ENCODE measurements at regions not wholly inside any gene's neighbourhood (a gene's known extent, or its start where the extent isn't known, plus 50 kb on each side); places are given as distances from the start of the nearest gene placed in this dataset.

DNA sequence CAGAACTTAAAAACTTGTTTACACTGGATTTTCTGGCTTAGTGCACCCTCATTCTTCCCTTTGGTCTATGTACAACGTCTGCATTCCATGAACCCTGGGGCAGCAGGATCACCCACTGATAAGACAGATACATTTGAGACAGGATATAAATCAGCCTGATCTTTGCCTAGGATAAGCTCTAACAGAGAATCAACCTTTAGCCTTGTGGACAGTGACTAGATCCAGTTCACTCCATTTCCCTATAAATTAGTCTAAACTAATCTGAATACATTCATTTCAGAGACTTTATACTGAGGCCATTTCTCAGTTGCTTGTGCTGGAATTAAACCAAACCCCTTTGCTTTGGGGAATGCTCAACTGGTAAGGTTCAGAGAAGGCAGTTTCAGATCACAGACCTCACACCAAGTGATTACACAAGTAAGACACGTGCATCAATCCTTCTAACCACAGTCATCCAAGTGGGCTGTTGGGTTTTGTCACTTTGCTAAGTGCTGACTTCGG is 639.8 kb upstream of the FZD8 start:
- POLR2A ChIA-PET: no interaction called here
- Histone ChIP-seq H3K9me3 (ENCODE audit: control insufficient read depth in 1 of 2, insufficient read depth in 1 of 2, low read depth in 1 of 2, low read length in 2 of 2) (peaks cover 3 to 25% of the 10 kb centered on the region in 2 experiments; a peak in 2 of 4 replicates), H3K79me2 (ENCODE audit: insufficient read depth, low read length) (no peaks in the 10 kb centered on the region), H3K27ac (ENCODE audit: low read depth, low read length) (no peak overlapping the region), H3K4me3 (replicated peaks in 1 of 2; ENCODE audit: low read depth in 1 of 2, low read length in 2 of 2) (no peak overlapping the region), H3K9me2 (ENCODE audit: insufficient read depth) (no peaks in the 10 kb centered on the region), H3K27me3 (ENCODE audit: insufficient read depth, low read length) (no peaks in the 10 kb centered on the region), H3K36me3 (ENCODE audit: control insufficient read depth in 1 of 2, insufficient read depth in 2 of 2, low read length in 2 of 2) (no peaks in the 10 kb centered on the region), H3K4me2 (ENCODE audit: low read length) (no peak overlapping the region), H2AFZ (ENCODE audit: low read depth, low read length, poor library complexity, severe bottlenecking) (no peak overlapping the region), H3K4me1 (ENCODE audit: control insufficient read depth in 1 of 2, insufficient read depth in 2 of 2, low read length in 2 of 2) (no peaks in the 10 kb centered on the region), H4K20me1 (ENCODE audit: insufficient read depth) (no peaks in the 10 kb centered on the region), H3K9ac (ENCODE audit: low read length) (no peak overlapping the region)
- TF ChIP-seq SP1 (IDR thresholded peaks at IDR 0.05; ENCODE audit: low read depth): no peak
- no peak for TF ChIP-seq EGR1 (IDR thresholded peaks at IDR 0.05; ENCODE audit: low read depth)
- TF ChIP-seq POLR2AphosphoS5 (IDR thresholded peaks at IDR 0.05; ENCODE audit: low read depth, low read length): no peak
- TF ChIP-seq ZNF274 (IDR thresholded peaks at IDR 0.05; ENCODE audit: low read depth, low read length): no peak
- TF ChIP-seq TCF7L2 (IDR thresholded peaks at IDR 0.05; ENCODE audit: borderline replicate concordance, extremely low read depth, insufficient read depth, insufficient read length): no peak
- no peak for TF ChIP-seq CEBPB (IDR thresholded peaks at IDR 0.05; ENCODE audit: low read depth)
- no peak for TF ChIP-seq YY1 (IDR thresholded peaks at IDR 0.05; ENCODE audit: extremely low read depth, insufficient replicate concordance, low read depth, low read length)
- TF ChIP-seq ZBTB33 (IDR thresholded peaks at IDR 0.05; ENCODE audit: extremely low read depth, insufficient replicate concordance, low read length): no peak
- TF ChIP-seq EZH2 (IDR thresholded peaks at IDR 0.05): no peak
- no peak for TF ChIP-seq ELF1 (IDR thresholded peaks at IDR 0.05; ENCODE audit: borderline replicate concordance, low read depth)
- no peak for TF ChIP-seq REST (IDR thresholded peaks at IDR 0.05; ENCODE audit: low read depth)
- BruUV-seq (replicated peaks): no TSS peak
- ATAC-seq: no peak
- CTCF ChIA-PET: no interaction called here
- intact Hi-C loops (cut with micrococcal nuclease): no loop called here
- no peak for DNase-seq (ENCODE audit: low read depth, low spot score)
- RAD21 ChIA-PET (ENCODE audit: low non-redundant PET in 1 of 2, low total read pairs in 2 of 2, uncharacterized antibody in 2 of 2, unreplicated experiment in 2 of 2): no interaction called here
